HG03066 (cell line): ENCODE measurements at regions not wholly inside any gene's neighbourhood (a gene's known extent, or its start where the extent isn't known, plus 50 kb on each side); places are given as distances from the start of the nearest gene placed in this dataset.
A peak's percentile ranks its signal among the peaks of the same experiment; 100 is the strongest.
"Not testable (repeated sequence)": the region's sequence is repeated elsewhere in the genome, so short reads cannot be mapped to it uniquely, and the experiment has no call there.

Experiments
- ATAC-seq: cut with Tn5 transposase; IDR thresholded peaks from one replicate; pipeline ENCODE4 v1.9.1; 2021; ENCODE audit warnings: low read depth; ENCODE audit not compliant: unreplicated experiment

- not testable (repeated sequence) for ATAC-seq
Observed at GRCh38 chr2:179385756-179386155, 121.1 kb upstream of the SESTD1 start.

- ATAC-seq: no peak
Observed at GRCh38 chr2:179383975-179384374, 119.3 kb upstream of the SESTD1 start.

- ATAC-seq: no peak
Observed at GRCh38 chr2:179377296-179377695, 112.7 kb upstream of the SESTD1 start.

- ATAC-seq: no peak
Observed at GRCh38 chr2:179376881-179377280, 112.2 kb upstream of the SESTD1 start.

- no peak for ATAC-seq
Observed at GRCh38 chr2:179373816-179374215, 109.2 kb upstream of the SESTD1 start.

GRCh38 chr2:179365561-179365960 is 100.9 kb upstream of the SESTD1 start:
- ATAC-seq: not testable (repeated sequence)

- no peak for ATAC-seq
Observed at GRCh38 chr2:179355881-179356280, 91.2 kb upstream of the SESTD1 start.

GRCh38 chr2:179354739-179355537 is 90.3 kb upstream of the SESTD1 start:
- ATAC-seq: no peak

GRCh38 chr2:179354296-179354695 is 89.7 kb upstream of the SESTD1 start:
- ATAC-seq: no peak

GRCh38 chr2:179352181-179352580 is 87.5 kb upstream of the SESTD1 start:
- no peak for ATAC-seq

GRCh38 chr2:179351057-179351456 is 86.4 kb upstream of the SESTD1 start:
- ATAC-seq: no peak

- ATAC-seq: peak; percentile 48
Observed at GRCh38 chr2:179349670-179350303, 85.2 kb upstream of the SESTD1 start.

GRCh38 chr2:179348906-179349305 is 84.3 kb upstream of the SESTD1 start:
- ATAC-seq: no peak

GRCh38 chr2:179344970-179345369 is 80.3 kb upstream of the SESTD1 start:
- ATAC-seq: no peak

GRCh38 chr2:179344280-179344964 is 79.8 kb upstream of the SESTD1 start:
- ATAC-seq: no peak

GRCh38 chr2:179343945-179344279 is 79.3 kb upstream of the SESTD1 start:
- no peak for ATAC-seq

GRCh38 chr2:179341152-179341866 is 76.7 kb upstream of the SESTD1 start:
- no peak for ATAC-seq

- no peak for ATAC-seq
Observed at GRCh38 chr2:179340678-179341077, 76.0 kb upstream of the SESTD1 start.

GRCh38 chr2:179338681-179339080 is 74.0 kb upstream of the SESTD1 start:
- ATAC-seq: no peak

GRCh38 chr2:179336782-179337534 is 72.3 kb upstream of the SESTD1 start:
- ATAC-seq: no peak
